Gastroesophageal sphincter (tissue), 3 donors: ENCODE measurements at regions not wholly inside any gene's neighbourhood (a gene's known extent, or its start where the extent isn't known, plus 50 kb on each side); places are given as distances from the start of the nearest gene placed in this dataset.

ENCODE experiments used
- CTCF ChIP-seq, 4 experiments: fragments of 200-600 bp in 2 of 4; fragments of 450-650 bp in 2 of 4; sonication (generic) in 1 of 4; IDR thresholded peaks; one replicate each; pipeline ENCODE4 v1.5.1; 2017 to 2019; ENCODE audit warnings: antibody characterized with exemption in 4 of 4, mild to moderate bottlenecking in 2 of 4, moderate library complexity in 2 of 4
- EP300 ChIP-seq: sonication (generic); formaldehyde crosslinking; IDR thresholded peaks from one replicate; pipeline ENCODE4 v1.6.1; 2017; ENCODE audit warnings: antibody characterized with exemption, mild to moderate bottlenecking
- POLR2A ChIP-seq, 2 donors: fragments of 450-650 bp; IDR thresholded peaks; one replicate each; pipeline ENCODE4 v1.6.1; 2017; ENCODE audit warnings: antibody characterized with exemption in 2 of 2, mild to moderate bottlenecking in 2 of 2, moderate library complexity in 1 of 2
- POLR2AphosphoS5 ChIP-seq: sonication (generic); formaldehyde crosslinking; IDR thresholded peaks from one replicate; pipeline ENCODE4 v1.6.1; 2017; ENCODE audit warnings: antibody characterized with exemption

- no peak for TF ChIP-seq CTCF (IDR thresholded peaks at IDR 0.05)
- TF ChIP-seq EP300: no peak
- no peak for TF ChIP-seq POLR2AphosphoS5
- no peak for TF ChIP-seq POLR2A (IDR thresholded peaks at IDR 0.05)
Observed at GRCh38 chr3:5769825-5770224, 582.3 kb downstream of the EDEM1 start.
